ENCODE measurements at regions not wholly inside any gene's neighbourhood (a gene's known extent, or its start where the extent isn't known, plus 50 kb on each side); places are given as distances from the start of the nearest gene placed in this dataset.

GRCh38 chr1:4029376-4029775, 129.3 kb upstream of the C1orf174 start:
- intact Hi-C loops (cut with DNase I, micrococcal nuclease), result no loop called here
- no peaks in the 10 kb centered on the region for H3K4me1 ChIP-seq (ENCODE audit: low read depth)
- no peak for ATAC-seq
- H3K9me3 ChIP-seq, result no peaks in the 10 kb centered on the region
- no peak overlapping the region for H3K4me3 ChIP-seq
- no peak for DNase-seq
- no peak for TF ChIP-seq CTCF (IDR thresholded peaks at IDR 0.05)
- H3K36me3 ChIP-seq (ENCODE audit: low read depth), result no peaks in the 10 kb centered on the region

- no peaks in the 10 kb centered on the region for H3K4me1 ChIP-seq (ENCODE audit: low read depth)
- no peak for ATAC-seq
- no peak overlapping the region for H3K4me3 ChIP-seq
- no peak for DNase-seq
- no peaks in the 10 kb centered on the region for H3K9me3 ChIP-seq
- intact Hi-C loops (cut with DNase I, micrococcal nuclease), result no loop called here
- no peaks in the 10 kb centered on the region for H3K36me3 ChIP-seq (ENCODE audit: low read depth)
- no peak for TF ChIP-seq CTCF (IDR thresholded peaks at IDR 0.05)
These were observed 132.5 kb upstream of the C1orf174 start for GRCh38 chr1:4032571-4032970.

GRCh38 chr1:4033129-4033676, 133.1 kb upstream of the C1orf174 start:
- no peak for TF ChIP-seq CTCF (IDR thresholded peaks at IDR 0.05)

GRCh38 chr1:4033713-4034112, 133.6 kb upstream of the C1orf174 start:
- DNase-seq (no peak), ATAC-seq (no peak)
- no peaks in the 10 kb centered on the region for H3K36me3 ChIP-seq (ENCODE audit: low read depth)
- H3K4me3 ChIP-seq, result no peak overlapping the region
- no peaks in the 10 kb centered on the region for H3K9me3 ChIP-seq
- intact Hi-C loops (cut with DNase I, micrococcal nuclease), result no loop called here
- no peaks in the 10 kb centered on the region for H3K4me1 ChIP-seq (ENCODE audit: low read depth)
- TF ChIP-seq CTCF (IDR thresholded peaks at IDR 0.05), result no peak

More at GRCh38 chr1:4033129-4033676, 133.1 kb upstream of the C1orf174 start:
- H3K9me3 ChIP-seq, result no peaks in the 10 kb centered on the region
- DNase-seq (no peak), ATAC-seq (no peak)
- no peaks in the 10 kb centered on the region for H3K36me3 ChIP-seq (ENCODE audit: low read depth)
- H3K4me1 ChIP-seq (ENCODE audit: low read depth), result no peaks in the 10 kb centered on the region
- intact Hi-C loops (cut with DNase I, micrococcal nuclease), result no loop called here
- no peak overlapping the region for H3K4me3 ChIP-seq

- Histone ChIP-seq H3K9me3 (no peaks in the 10 kb centered on the region), H3K4me3 (no peak overlapping the region), H3K4me1 (ENCODE audit: low read depth) (no peaks in the 10 kb centered on the region), H3K36me3 (ENCODE audit: low read depth) (no peaks in the 10 kb centered on the region)
- no peak for ATAC-seq
- intact Hi-C loops (cut with DNase I, micrococcal nuclease), result no loop called here
- no peak for TF ChIP-seq CTCF (IDR thresholded peaks at IDR 0.05)
- no peak for DNase-seq
These were observed 134.3 kb upstream of the C1orf174 start for GRCh38 chr1:4034318-4034887.

GRCh38 chr1:4044967-4045366, 144.9 kb upstream of the C1orf174 start:
- ATAC-seq (no peak), DNase-seq (no peak)
- H3K4me1 ChIP-seq (ENCODE audit: low read depth), result no peaks in the 10 kb centered on the region
- intact Hi-C loops (cut with DNase I, micrococcal nuclease), result no loop called here
- H3K36me3 ChIP-seq (ENCODE audit: low read depth), result no peaks in the 10 kb centered on the region
- H3K4me3 ChIP-seq, result no peak overlapping the region
- no peak for TF ChIP-seq CTCF (IDR thresholded peaks at IDR 0.05)
- no peaks in the 10 kb centered on the region for H3K9me3 ChIP-seq

Measured in mucosa of descending colon (tissue), 3 donors.